NCI-H524 treated with DMSO at 0.1 percent for 48 hours (cell line): ENCODE measurements at regions not wholly inside any gene's neighbourhood (a gene's known extent, or its start where the extent isn't known, plus 50 kb on each side); places are given as distances from the start of the nearest gene placed in this dataset.

Source experiments
- DNase-seq: peaks from one replicate; lab custom pipeline; 2025; lab: John Stamatoyannopoulos, UW

GRCh38 chr1:214928574-214928973 lies 154.0 kb upstream of the KCNK2 start:
- no peak for DNase-seq

GRCh38 chr1:214933375-214933774 lies 149.2 kb upstream of the KCNK2 start:
- DNase-seq = no peak

GRCh38 chr1:214934045-214934444 lies 148.5 kb upstream of the KCNK2 start:
- DNase-seq = no peak

- DNase-seq = no peak
These were observed 147.3 kb upstream of the KCNK2 start for GRCh38 chr1:214935258-214935657.

GRCh38 chr1:214939180-214939579 lies 143.4 kb upstream of the KCNK2 start:
- DNase-seq = no peak

GRCh38 chr1:214941061-214941460 lies 141.5 kb upstream of the KCNK2 start:
- DNase-seq = no peak

- no peak for DNase-seq
These were observed 139.5 kb upstream of the KCNK2 start for GRCh38 chr1:214943054-214943453.

GRCh38 chr1:214946615-214947014 lies 135.9 kb upstream of the KCNK2 start:
- DNase-seq = no peak

GRCh38 chr1:214952648-214953047 lies 129.9 kb upstream of the KCNK2 start:
- DNase-seq = peak; percentile 7

GRCh38 chr1:214953901-214954616 lies 128.5 kb upstream of the KCNK2 start:
- no peak for DNase-seq

- DNase-seq = no peak
These were observed 128.0 kb upstream of the KCNK2 start for GRCh38 chr1:214954617-214954949.

GRCh38 chr1:214957330-214958137 lies 125.0 kb upstream of the KCNK2 start:
- no peak for DNase-seq

- no peak for DNase-seq
These were observed 124.1 kb upstream of the KCNK2 start for GRCh38 chr1:214958486-214958885.

GRCh38 chr1:214966346-214966745 lies 116.2 kb upstream of the KCNK2 start:
- DNase-seq = no peak

- no peak for DNase-seq
These were observed 114.5 kb upstream of the KCNK2 start for GRCh38 chr1:214967865-214968575.

GRCh38 chr1:214970016-214970415 lies 112.5 kb upstream of the KCNK2 start:
- no peak for DNase-seq

- no peak for DNase-seq
These were observed 111.5 kb upstream of the KCNK2 start for GRCh38 chr1:214971071-214971470.

GRCh38 chr1:214974002-214974401 lies 108.5 kb upstream of the KCNK2 start:
- no peak for DNase-seq

- no peak for DNase-seq
These were observed 105.9 kb upstream of the KCNK2 start for GRCh38 chr1:214976665-214977064.

- DNase-seq = no peak
These were observed 105.4 kb upstream of the KCNK2 start for GRCh38 chr1:214977110-214977509.

GRCh38 chr1:214977700-214978374 lies 104.7 kb upstream of the KCNK2 start:
- no peak for DNase-seq

GRCh38 chr1:214979191-214979590 lies 103.3 kb upstream of the KCNK2 start:
- no peak for DNase-seq
